Osteocyte (in vitro differentiated cells): ENCODE measurements at regions not wholly inside any gene's neighbourhood (a gene's known extent, or its start where the extent isn't known, plus 50 kb on each side); places are given as distances from the start of the nearest gene placed in this dataset.

Source experiments
- DNase-seq: peaks from one replicate; pipeline ENCODE4 v3.0.0; 2021; ENCODE audit warnings: mixed read lengths; ENCODE audit not compliant: unreplicated experiment; ENCODE audit errors: extremely low spot score
- H3K27ac Mint-ChIP-seq: one replicate; pipeline ENCODE4 v1.8.0; 2021; ENCODE audit warnings: mild to moderate bottlenecking, mixed read lengths; ENCODE audit not compliant: unreplicated experiment
- H3K27me3 Mint-ChIP-seq: one replicate; pipeline ENCODE4 v1.8.0; 2021; ENCODE audit warnings: mixed read lengths; ENCODE audit not compliant: unreplicated experiment
- H3K36me3 Mint-ChIP-seq: one replicate; pipeline ENCODE4 v1.8.0; 2021; ENCODE audit warnings: mixed read lengths; ENCODE audit not compliant: unreplicated experiment
- H3K4me1 Mint-ChIP-seq: one replicate; pipeline ENCODE4 v1.8.0; 2021; ENCODE audit warnings: mixed read lengths; ENCODE audit not compliant: unreplicated experiment
- H3K4me3 Mint-ChIP-seq: one replicate; pipeline ENCODE4 v1.8.0; 2021; ENCODE audit warnings: mild to moderate bottlenecking, moderate library complexity, mixed read lengths; ENCODE audit not compliant: unreplicated experiment
- H3K9me3 Mint-ChIP-seq: one replicate; pipeline ENCODE4 v1.8.0; 2021; ENCODE audit warnings: mixed read lengths; ENCODE audit not compliant: unreplicated experiment
- CTCF ChIP-seq: fragments of 200-600 bp; sonication (generic); IDR thresholded peaks from 2 replicates; pipeline ENCODE4 v1.5.0; 2021; ENCODE audit warnings: antibody characterized with exemption, mild to moderate bottlenecking, moderate library complexity

- Mint-ChIP-seq H3K27ac (no peak overlapping the region), H3K4me1 (peaks cover 36% of the 10 kb centered on the region), H3K4me3 (no peak overlapping the region), H3K9me3 (peaks cover 7% of the 10 kb centered on the region), H3K36me3 (no peaks in the 10 kb centered on the region), H3K27me3 (peaks cover 14% of the 10 kb centered on the region)
- no peak for DNase-seq
- no peak for TF ChIP-seq CTCF
Observed at GRCh38 chr2:106034325-106034724, 159.8 kb downstream of the UXS1 start.

GRCh38 chr2:106032676-106033075, 161.4 kb downstream of the UXS1 start:
- H3K9me3 Mint-ChIP-seq: peaks cover 7% of the 10 kb centered on the region
- TF ChIP-seq CTCF: no peak
- H3K27ac Mint-ChIP-seq: no peak overlapping the region
- peaks cover 5% of the 10 kb centered on the region for H3K27me3 Mint-ChIP-seq
- no peaks in the 10 kb centered on the region for H3K36me3 Mint-ChIP-seq
- peaks cover 25% of the 10 kb centered on the region for H3K4me1 Mint-ChIP-seq
- H3K4me3 Mint-ChIP-seq: no peak overlapping the region
- no peak for DNase-seq

GRCh38 chr2:106030287-106031268, 163.5 kb downstream of the UXS1 start:
- H3K27ac Mint-ChIP-seq: peak overlapping the region; percentile 87
- H3K4me3 Mint-ChIP-seq: no peak overlapping the region
- H3K4me1 Mint-ChIP-seq: peaks cover 35% of the 10 kb centered on the region
- no peak for DNase-seq
- H3K36me3 Mint-ChIP-seq: no peaks in the 10 kb centered on the region
- TF ChIP-seq CTCF: no peak
- peaks cover 7% of the 10 kb centered on the region for H3K9me3 Mint-ChIP-seq
- H3K27me3 Mint-ChIP-seq: no peaks in the 10 kb centered on the region

- no peak for DNase-seq
- Mint-ChIP-seq H3K27me3 (peaks cover 4% of the 10 kb centered on the region), H3K4me1 (peaks cover 38% of the 10 kb centered on the region), H3K27ac (no peak overlapping the region), H3K9me3 (peaks cover 2% of the 10 kb centered on the region), H3K36me3 (no peaks in the 10 kb centered on the region), H3K4me3 (no peak overlapping the region)
- TF ChIP-seq CTCF: no peak
Observed at GRCh38 chr2:106028192-106028591, 165.9 kb downstream of the UXS1 start.
